Endothelial cell of umbilical vein (primary cell): ENCODE measurements at regions not wholly inside any gene's neighbourhood (a gene's known extent, or its start where the extent isn't known, plus 50 kb on each side); places are given as distances from the start of the nearest gene placed in this dataset.

Source experiments
- CTCF ChIP-seq, 2 donors: IDR thresholded peaks; 1 replicate in 1 of 2; 2 replicates in 1 of 2; pipeline ENCODE4 v1.5.1; 2011; ENCODE audit warnings: low read length in 2 of 2, mild to moderate bottlenecking in 2 of 2, moderate library complexity in 2 of 2, control low read depth in 1 of 2, inconsistent platforms in 1 of 2, low read depth in 1 of 2; ENCODE audit not compliant: insufficient read depth in 1 of 2; ENCODE audit errors: extremely low read depth in 1 of 2
- POLR2A ChIP-seq: IDR thresholded peaks from 2 replicates; pipeline ENCODE4 v1.6.1; 2012; ENCODE audit warnings: low read depth, mild to moderate bottlenecking, control low read depth, low read length

- TF ChIP-seq POLR2A (no peak), CTCF (IDR thresholded peaks at IDR 0.05; ENCODE audit: extremely low read depth in 1 of 2, insufficient read depth in 1 of 2, low read depth in 1 of 2, low read length in 2 of 2) (no peak)
Measured at GRCh38 chr5:176183321-176184074, 54.7 kb upstream of the SIMC1 start.
